CD14-positive monocyte (primary cell): ENCODE measurements at regions not wholly inside any gene's neighbourhood (a gene's known extent, or its start where the extent isn't known, plus 50 kb on each side); places are given as distances from the start of the nearest gene placed in this dataset.

Experiments used
- DNase-seq, 3 donors: peaks; one replicate each; pipeline ENCODE4 v3.0.0-alpha.2; 2011 to 2022
- H2AFZ ChIP-seq: 2 replicates; pipeline ENCODE4 v1.6.0; 2012; ENCODE audit warnings: mild to moderate bottlenecking, low read depth, low read length, inconsistent platforms; ENCODE audit not compliant: insufficient read depth, poor library complexity, severe bottlenecking
- H3K27ac ChIP-seq, 2 donors: 1 replicate in 1 of 2; 2 replicates in 1 of 2; pipeline ENCODE4 v1.5.1; 2012 to 2013; ENCODE audit warnings: low read length in 2 of 2, control low read depth in 1 of 2, inconsistent platforms in 1 of 2, low read depth in 1 of 2, mild to moderate bottlenecking in 1 of 2
- H3K27me3 ChIP-seq, 2 donors: one replicate each; pipeline versions ENCODE4 v1.6.0 to v1.6.1; 2011 to 2013; ENCODE audit warnings: low read length in 2 of 2; ENCODE audit not compliant: control insufficient read depth in 2 of 2, insufficient read depth in 2 of 2
- H3K36me3 ChIP-seq, 2 donors: replicated peaks in 1 of 2; 1 replicate in 1 of 2; 2 replicates in 1 of 2; pipeline versions ENCODE4 v1.5.1 to v1.6.1; 2012 to 2013; ENCODE audit warnings: low read length in 2 of 2, control low read depth in 1 of 2, inconsistent platforms in 1 of 2, mild to moderate bottlenecking in 1 of 2; ENCODE audit not compliant: insufficient read depth in 2 of 2, control insufficient read depth in 1 of 2
- H3K4me1 ChIP-seq, 2 donors: 1 replicate in 1 of 2; 2 replicates in 1 of 2; pipeline versions ENCODE4 v1.5.1 to v1.6.1; 2012 to 2013; ENCODE audit warnings: low read length in 2 of 2, control low read depth in 1 of 2, inconsistent platforms in 1 of 2, mild to moderate bottlenecking in 1 of 2, moderate library complexity in 1 of 2; ENCODE audit not compliant: insufficient read depth in 2 of 2, control insufficient read depth in 1 of 2
- H3K4me2 ChIP-seq: replicated peaks from 2 replicates; pipeline ENCODE3; 2012; ENCODE audit warnings: low read length, moderate library complexity, mild to moderate bottlenecking; ENCODE audit not compliant: poor library complexity, severe bottlenecking; ENCODE audit errors: extremely low read depth
- H3K4me3 ChIP-seq, 3 experiments: fragments of 200-600 bp in 1 of 3; sonication (generic) in 1 of 3; replicated peaks in 1 of 3; 1 replicate in 2 of 3; 2 replicates in 1 of 3; pipeline ENCODE4 v1.5.1; 2011 to 2013; ENCODE audit warnings: low read length in 3 of 3, mild to moderate bottlenecking in 3 of 3, control low read depth in 2 of 3, low read depth in 2 of 3, inconsistent platforms in 1 of 3, moderate library complexity in 1 of 3
- H3K79me2 ChIP-seq: 2 replicates; pipeline ENCODE4 v1.6.0; 2012; ENCODE audit warnings: mild to moderate bottlenecking, control low read depth, inconsistent platforms, low read length, moderate library complexity; ENCODE audit not compliant: insufficient read depth
- H3K9ac ChIP-seq: 2 replicates; pipeline ENCODE4 v1.6.0; 2017; ENCODE audit warnings: low read length, mild to moderate bottlenecking; ENCODE audit not compliant: insufficient read depth, poor library complexity, severe bottlenecking
- H3K9me3 ChIP-seq, 2 donors: replicated peaks in 1 of 2; 1 replicate in 1 of 2; 2 replicates in 1 of 2; pipeline versions ENCODE4 v1.5.1 to v1.6.1; 2012 to 2013; ENCODE audit warnings: low read length in 2 of 2, control low read depth in 1 of 2; ENCODE audit not compliant: control insufficient read depth in 1 of 2, insufficient read depth in 1 of 2
- H4K20me1 ChIP-seq: 2 replicates; pipeline ENCODE4 v1.6.0; 2012; ENCODE audit warnings: mild to moderate bottlenecking, low read length, control low read depth, moderate library complexity; ENCODE audit not compliant: insufficient read depth
- H3K27ac Mint-ChIP-seq, 7 donors: one replicate each; pipeline ENCODE4 v1.8.0; 2020; ENCODE audit warnings: mild to moderate bottlenecking in 7 of 7, mixed read lengths in 7 of 7, moderate library complexity in 6 of 7, inconsistent platforms in 2 of 7
- H3K27me3 Mint-ChIP-seq, 3 donors: one replicate each; pipeline ENCODE4 v1.8.0; 2021 to 2022; ENCODE audit warnings: low read depth in 3 of 3, mild to moderate bottlenecking in 3 of 3, mixed read lengths in 3 of 3, moderate library complexity in 3 of 3, inconsistent platforms in 1 of 3
- H3K36me3 Mint-ChIP-seq, 2 donors: one replicate each; pipeline ENCODE4 v1.8.0; 2020; ENCODE audit warnings: mixed read lengths in 2 of 2, inconsistent platforms in 1 of 2, mild to moderate bottlenecking in 1 of 2
- H3K4me1 Mint-ChIP-seq: one replicate; pipeline ENCODE4 v1.8.0; 2020; ENCODE audit warnings: mild to moderate bottlenecking, mixed read lengths
- H3K4me3 Mint-ChIP-seq, 2 donors: one replicate each; pipeline ENCODE4 v1.8.0; 2020; ENCODE audit warnings: mild to moderate bottlenecking in 2 of 2, mixed read lengths in 2 of 2, moderate library complexity in 1 of 2
- H3K9me3 Mint-ChIP-seq, 7 donors: one replicate each; pipeline ENCODE4 v1.8.0; 2020 to 2022; ENCODE audit warnings: mixed read lengths in 7 of 7, mild to moderate bottlenecking in 6 of 7, moderate library complexity in 6 of 7, inconsistent platforms in 2 of 7
- whole genome bisulfite sequencing: methylation state at CpG from one replicate; pipeline ENCODE4 v1.1.5; 2013; ENCODE audit warnings: missing lambda C conversion rate; ENCODE audit not compliant: insufficient coverage; 5-methylcytosine and 5-hydroxymethylcytosine counted together
- intact Hi-C, 2 donors: fragments of 100-400 bp; cut with micrococcal nuclease; formaldehyde crosslinking; loops; one replicate each; pipeline versions ENCODE4 v1.15.0 to v1.15.1; 2023
- TF ChIP-seq, protein P1 (sequence below): fragments of 200-600 bp; IDR thresholded peaks from one replicate; pipeline ENCODE4 v1.8.0; 2022; ENCODE audit warnings: antibody characterized with exemption, mild to moderate bottlenecking

DNA sequence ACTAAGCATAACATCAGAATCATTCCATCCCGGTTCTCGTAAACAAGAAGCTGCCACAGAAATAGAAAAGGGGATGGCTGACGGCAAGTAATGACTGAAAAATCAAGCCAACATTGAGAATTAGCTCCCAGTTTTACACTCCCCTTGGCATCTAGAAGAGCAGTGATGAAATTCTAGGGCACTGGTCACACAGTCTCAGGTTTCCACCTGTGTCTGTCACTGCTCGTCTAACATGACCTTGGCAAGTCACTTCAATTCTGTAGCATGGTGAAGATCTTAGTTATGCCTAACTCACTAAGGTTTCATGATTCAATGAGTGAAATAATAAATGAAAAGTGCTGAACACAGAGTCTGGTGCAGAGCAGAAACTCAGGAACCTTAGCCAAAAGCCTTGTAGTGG, 272.3 kb upstream of the ARRDC4 start:
- H3K4me3 Mint-ChIP-seq, result no peak overlapping the region
- no peaks in the 10 kb centered on the region for H3K36me3 ChIP-seq

DNA sequence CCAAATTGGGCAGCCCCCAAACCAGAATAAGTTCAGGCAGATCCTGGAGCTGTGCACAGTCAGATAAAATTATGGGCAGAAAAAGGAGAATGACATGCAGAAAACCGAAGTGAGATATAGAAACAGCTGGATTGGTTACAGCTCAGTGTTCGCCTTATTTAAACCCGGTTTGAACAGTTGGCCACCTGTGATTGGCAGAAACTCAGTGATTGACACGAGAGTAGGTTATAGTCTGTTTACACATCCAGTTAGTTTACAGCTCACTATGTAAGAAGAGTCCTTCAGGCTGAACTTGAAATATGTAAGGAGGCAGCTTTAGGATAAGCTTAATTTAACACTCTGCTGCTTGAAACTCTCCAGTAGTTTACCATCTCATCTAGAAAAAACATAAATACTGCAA, 271.6 kb upstream of the ARRDC4 start:
- H3K9ac ChIP-seq, result no peak overlapping the region
- H3K27ac ChIP-seq, result no peak overlapping the region
- H3K4me1 ChIP-seq, result no peaks in the 10 kb centered on the region
- H3K4me3 Mint-ChIP-seq, result no peak overlapping the region
- no peaks in the 10 kb centered on the region for H3K36me3 ChIP-seq
- H3K4me2 ChIP-seq, result no peak overlapping the region
- no peak overlapping the region for H3K27ac Mint-ChIP-seq
- no peaks in the 10 kb centered on the region for H3K27me3 ChIP-seq
- intact Hi-C loops, result no loop called here
- H4K20me1 ChIP-seq, result no peaks in the 10 kb centered on the region
- H3K4me1 Mint-ChIP-seq, result peaks cover 18% of the 10 kb centered on the region
- H3K9me3 Mint-ChIP-seq, result peaks cover 0 to 4% (median 0%) of the 10 kb centered on the region in 7 donors
- H3K9me3 ChIP-seq, result no peaks in the 10 kb centered on the region
- peaks cover 0 to 5% (median 2%) of the 10 kb centered on the region in 3 donors for H3K27me3 Mint-ChIP-seq
- no peaks in the 10 kb centered on the region for H3K36me3 Mint-ChIP-seq
- H3K4me3 ChIP-seq, result no peak overlapping the region
- no peak overlapping the region for H2AFZ ChIP-seq
- DNase-seq, result no peak
- TF ChIP-seq, protein P1, sequence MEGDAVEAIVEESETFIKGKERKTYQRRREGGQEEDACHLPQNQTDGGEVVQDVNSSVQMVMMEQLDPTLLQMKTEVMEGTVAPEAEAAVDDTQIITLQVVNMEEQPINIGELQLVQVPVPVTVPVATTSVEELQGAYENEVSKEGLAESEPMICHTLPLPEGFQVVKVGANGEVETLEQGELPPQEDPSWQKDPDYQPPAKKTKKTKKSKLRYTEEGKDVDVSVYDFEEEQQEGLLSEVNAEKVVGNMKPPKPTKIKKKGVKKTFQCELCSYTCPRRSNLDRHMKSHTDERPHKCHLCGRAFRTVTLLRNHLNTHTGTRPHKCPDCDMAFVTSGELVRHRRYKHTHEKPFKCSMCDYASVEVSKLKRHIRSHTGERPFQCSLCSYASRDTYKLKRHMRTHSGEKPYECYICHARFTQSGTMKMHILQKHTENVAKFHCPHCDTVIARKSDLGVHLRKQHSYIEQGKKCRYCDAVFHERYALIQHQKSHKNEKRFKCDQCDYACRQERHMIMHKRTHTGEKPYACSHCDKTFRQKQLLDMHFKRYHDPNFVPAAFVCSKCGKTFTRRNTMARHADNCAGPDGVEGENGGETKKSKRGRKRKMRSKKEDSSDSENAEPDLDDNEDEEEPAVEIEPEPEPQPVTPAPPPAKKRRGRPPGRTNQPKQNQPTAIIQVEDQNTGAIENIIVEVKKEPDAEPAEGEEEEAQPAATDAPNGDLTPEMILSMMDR, result no peak
- H3K79me2 ChIP-seq, result no peaks in the 10 kb centered on the region
- WGBS, result 82% methylated on average over 3 of the region's 4 CpGs

More for the DNA sequence above, 272.3 kb upstream of the ARRDC4 start:
- Histone ChIP-seq H3K79me2 (no peaks in the 10 kb centered on the region), H3K27me3 (no peaks in the 10 kb centered on the region), H3K27ac (no peak overlapping the region), H3K9me3 (no peaks in the 10 kb centered on the region), H2AFZ (no peak overlapping the region), H3K4me3 (no peak overlapping the region), H3K4me1 (no peaks in the 10 kb centered on the region), H3K9ac (no peak overlapping the region), H3K4me2 (no peak overlapping the region), H4K20me1 (no peaks in the 10 kb centered on the region)
- intact Hi-C loops, result no loop called here
- Mint-ChIP-seq H3K27me3 (peaks cover 0 to 5% (median 2%) of the 10 kb centered on the region in 3 donors), H3K9me3 (peaks cover 0 to 4% (median 0%) of the 10 kb centered on the region in 7 donors), H3K27ac (no peak overlapping the region), H3K4me1 (peaks cover 18% of the 10 kb centered on the region), H3K36me3 (no peaks in the 10 kb centered on the region)
- 92% methylated on average over 3 of the region's 4 CpGs for WGBS
- DNase-seq, result no peak
- TF ChIP-seq, protein P1, result no peak
